Mucosa of gallbladder (tissue), 1 donor: ENCODE measurements at regions not wholly inside any gene's neighbourhood (a gene's known extent, or its start where the extent isn't known, plus 50 kb on each side); places are given as distances from the start of the nearest gene placed in this dataset.

ENCODE experiments used
- DNase-seq: peaks from one replicate; pipeline ENCODE4 v3.0.0-alpha.2; 2020; ENCODE audit warnings: low spot score
- donor health status: DM: no; HTN: no; CAD: no.

DNA sequence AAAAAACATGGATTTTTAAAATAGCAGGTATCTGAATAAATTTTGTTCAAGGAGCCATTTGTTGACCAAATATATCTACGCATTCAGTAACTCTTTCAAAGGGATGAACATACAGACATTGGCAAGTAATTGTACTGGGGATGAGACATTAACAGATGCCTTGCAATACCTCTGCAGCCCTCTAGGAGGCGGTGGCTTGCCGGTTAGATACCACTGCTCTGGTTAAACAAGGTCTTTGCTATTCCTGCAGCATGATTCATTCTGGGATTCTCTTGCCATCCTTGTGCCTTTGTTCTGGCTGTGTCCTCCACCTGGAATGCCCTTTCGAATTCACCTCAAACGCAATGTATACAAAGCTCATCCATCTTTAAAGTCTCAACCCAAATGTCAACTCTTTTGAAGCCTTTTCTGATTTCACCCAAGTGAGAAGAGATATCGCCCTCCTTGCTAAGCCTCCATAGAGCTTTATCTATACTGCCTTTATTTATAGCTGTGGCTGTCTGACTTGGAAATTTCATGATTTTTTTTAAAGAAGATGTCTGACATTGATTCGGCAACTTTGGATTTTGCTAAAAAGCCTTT is 131.0 kb upstream of the SRRM4 start:
- no peak for DNase-seq

DNA sequence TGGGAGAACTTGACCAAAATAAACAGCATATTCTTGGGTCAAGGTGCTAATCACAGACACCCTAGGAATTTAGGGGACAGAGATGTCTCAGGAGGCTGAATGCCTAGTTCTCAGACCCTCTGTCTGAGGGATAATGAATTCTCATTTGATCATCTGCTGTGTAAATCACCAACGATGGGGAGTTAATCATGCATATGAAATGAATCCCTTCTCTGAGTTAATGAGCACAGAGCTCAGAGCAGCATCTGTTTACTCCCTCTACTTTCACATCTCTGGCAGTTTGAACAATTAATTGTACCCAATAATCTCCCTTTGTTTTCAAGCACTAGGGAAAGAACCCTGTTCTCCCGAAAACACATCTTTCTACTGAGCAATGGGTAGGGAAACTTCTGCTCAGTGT is 129.4 kb upstream of the SRRM4 start:
- DNase-seq = no peak

DNA sequence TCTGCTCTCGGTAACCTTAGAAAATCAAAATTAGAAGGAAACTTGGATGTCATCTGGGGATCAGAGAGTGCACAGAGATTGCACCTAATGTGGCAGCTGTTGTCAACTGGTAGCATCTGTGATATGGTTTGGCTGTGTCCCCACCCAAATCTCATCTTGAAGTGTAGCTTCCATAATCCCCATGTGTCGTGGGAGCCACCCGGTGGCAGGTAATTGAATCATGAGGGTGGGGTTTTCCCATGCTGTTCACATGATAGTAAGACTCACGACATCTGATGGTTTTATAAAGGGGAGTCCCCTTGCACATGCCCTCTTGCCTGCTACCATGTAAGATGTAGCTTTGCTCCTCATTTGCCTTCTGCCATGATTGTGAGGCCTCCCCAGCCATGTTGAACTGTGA is 127.7 kb upstream of the SRRM4 start:
- DNase-seq = no peak

DNA sequence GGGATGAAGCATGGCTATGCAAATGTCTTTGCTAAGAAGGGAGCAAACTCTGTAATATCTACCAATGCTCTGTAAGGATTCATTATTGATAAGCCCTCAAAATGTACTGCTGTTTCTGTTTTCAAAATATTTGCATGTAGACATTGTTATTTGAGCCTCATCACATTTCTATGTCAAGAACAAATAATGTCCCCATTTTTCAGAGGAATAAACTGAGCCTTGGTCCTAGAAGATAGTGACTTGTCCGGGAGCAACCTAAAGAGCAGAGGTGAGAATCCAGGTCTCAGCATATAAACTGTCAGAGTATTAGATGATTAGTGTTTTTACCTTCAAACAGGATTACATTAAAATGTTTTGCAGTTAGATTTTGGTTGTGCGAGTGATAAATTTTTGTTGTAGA is 125.5 kb upstream of the SRRM4 start:
- no peak for DNase-seq

DNA sequence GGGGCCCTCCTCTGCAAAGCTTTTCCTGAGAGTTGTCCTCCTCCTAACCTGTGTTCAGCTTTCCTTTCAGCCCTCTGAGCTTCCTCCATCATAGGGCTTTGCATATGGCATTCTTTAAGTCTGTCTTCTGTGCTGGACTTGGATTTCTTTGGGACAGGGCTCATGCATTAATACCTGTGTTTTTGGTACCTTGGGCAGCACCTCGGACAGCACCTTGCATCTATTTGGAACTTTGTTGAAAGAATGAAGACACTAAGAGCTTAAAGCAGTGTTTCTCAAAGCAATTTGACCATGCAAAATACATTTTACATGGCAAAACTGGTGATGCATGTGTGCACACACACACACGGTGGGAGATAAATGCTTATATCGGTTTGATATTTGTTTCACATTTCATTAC is 115.0 kb upstream of the SRRM4 start:
- no peak for DNase-seq

DNA sequence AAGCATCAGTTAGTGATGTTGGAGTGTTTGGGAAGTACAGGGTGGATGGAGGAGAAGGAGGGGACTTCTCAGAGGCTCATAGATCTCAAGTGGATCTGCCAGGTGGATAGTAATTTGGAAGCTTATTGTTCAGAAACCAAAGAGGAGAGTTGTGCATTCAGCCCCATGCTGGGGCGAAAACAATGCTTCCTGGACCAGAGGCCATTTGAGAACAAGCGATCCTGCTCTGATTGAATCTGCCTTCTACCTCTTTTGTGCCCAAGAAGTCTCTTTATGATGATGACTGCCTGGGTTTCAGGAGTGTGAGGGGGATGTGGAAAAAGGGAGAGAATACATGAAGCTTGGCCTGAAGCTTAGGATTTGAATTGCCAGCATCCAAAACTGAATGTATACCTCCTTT is 110.8 kb upstream of the SRRM4 start:
- DNase-seq = no peak

DNA sequence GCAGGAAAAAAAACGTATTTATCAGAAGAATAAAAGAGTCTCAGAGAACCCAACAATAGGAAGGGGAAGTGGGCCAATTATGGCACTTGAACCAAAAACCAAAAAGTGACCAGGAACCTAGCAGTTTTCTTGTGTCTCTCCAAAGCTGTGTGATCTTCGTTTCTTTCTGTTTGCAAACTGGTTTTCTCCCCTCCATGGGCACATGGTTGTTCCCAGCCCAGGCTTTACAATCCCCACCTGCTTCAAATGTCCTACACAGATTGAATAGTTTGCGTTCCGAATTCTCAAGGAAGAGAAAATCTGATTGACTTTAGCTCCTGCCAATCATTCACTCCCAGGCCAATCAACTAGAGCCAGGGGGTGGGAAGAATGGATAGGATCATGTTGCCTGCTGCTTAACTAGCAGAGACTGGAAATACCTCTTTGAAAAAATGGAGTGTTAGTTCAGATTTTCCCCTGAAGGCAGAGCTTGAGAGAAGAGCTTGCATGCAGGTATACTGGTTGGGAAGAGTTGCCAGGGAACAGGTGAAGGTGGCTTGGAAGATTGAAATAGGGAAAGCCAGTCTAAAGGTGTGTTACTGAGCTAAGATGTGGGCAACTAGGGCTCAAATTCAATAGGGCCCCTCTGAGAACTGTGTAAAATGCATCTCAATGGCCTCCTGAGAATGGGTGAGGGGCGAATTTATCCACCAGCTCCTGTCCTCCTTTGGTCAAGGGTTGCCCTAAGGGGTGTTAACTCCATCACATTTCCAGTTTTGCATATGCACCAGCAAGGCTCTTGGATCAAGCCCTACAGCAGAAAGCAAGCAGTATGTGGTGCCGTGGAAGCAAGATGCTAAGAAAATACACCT is 106.4 kb upstream of the SRRM4 start:
- no peak for DNase-seq

DNA sequence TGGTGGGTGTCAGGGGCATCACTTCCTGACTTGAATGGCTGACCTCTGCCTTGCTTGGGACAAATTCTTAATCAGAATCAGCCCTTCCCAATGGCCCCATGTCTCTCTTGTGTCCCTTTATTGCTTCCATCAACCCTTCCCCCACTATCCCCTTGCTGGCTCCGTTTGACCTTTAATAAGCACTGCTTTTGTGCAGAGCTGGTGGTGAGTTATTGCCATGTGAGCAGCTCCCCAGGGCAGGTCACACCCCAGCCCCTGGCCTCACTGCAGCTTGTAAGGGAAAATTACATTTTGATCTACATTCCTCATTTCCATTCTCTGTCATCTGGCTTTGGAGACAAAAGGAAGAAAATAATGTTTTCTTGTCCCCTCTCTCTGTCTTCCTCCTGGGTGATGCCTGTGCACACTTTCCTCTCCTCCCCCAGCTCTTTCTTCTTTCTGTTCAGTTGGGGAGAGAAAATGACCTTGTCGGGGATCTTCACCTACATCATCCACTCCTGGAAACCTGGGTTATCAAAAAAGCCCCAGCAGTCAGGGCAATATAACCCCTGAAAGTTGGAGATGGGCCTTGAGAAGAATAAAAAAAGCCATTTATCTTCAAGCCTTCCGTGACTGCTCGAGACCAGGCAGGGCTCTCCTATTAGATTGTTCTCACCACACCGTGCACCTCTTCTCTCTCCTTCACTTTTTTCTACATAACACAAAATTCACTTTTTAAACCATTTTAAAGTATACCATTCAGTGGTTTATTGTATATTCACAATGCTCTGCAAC is 100.4 kb upstream of the SRRM4 start:
- no peak for DNase-seq

DNA sequence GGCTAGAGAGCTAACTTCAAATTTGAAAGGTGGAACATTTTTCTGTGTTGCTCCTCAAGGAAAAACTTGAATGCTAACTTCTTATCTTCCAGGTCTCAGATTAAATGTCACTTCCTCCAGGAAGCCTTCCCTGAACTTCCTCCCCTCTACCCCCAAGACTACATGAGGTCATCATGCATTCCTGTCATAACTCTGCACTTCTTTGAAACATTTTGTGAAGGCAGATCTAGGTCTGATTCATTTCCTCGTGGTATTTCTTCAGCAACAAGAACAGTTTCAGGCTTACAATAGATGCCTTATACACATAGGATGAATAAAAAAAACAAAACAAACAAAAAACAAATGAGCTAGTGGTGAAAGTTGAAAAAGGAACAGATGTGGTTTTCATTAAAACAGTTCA is 97.1 kb upstream of the SRRM4 start:
- DNase-seq = no peak

DNA sequence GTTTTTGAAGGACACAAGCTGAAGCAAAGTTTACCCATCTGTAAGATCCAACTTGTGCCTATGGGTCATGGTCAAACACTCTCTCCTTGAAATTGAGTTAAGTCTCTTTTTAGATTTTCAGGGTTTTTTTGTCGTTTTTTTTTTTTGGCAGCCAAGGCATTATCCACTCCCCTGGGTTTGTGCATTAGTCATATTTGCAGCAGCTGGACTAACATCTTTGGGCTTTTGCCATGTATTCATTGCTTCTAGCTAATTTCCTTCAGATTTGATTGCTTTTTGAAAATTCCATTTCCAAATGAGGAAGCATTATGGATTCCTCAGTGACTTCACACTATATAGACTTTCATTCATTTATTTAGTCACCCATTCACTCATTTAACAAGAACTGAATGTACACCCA is 80.3 kb upstream of the SRRM4 start:
- DNase-seq = no peak

DNA sequence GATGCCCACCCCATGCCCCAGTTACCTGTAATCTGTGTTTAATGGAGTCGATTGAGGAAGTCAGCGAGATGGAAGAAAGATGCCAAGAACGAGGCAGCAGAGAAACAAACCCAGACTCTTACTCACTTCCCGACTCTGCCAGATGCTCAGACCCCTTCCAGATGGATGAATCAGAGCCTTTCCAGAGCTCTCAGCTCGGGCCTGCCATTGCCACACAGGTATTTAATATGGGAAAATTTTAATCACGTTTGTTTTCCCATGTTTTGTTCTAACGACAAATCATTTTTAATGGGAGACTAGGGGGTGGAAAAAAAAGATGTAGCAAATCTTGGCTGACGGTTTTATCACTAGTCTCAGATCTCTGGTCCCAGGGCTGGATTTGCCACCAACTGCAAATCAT is 72.5 kb upstream of the SRRM4 start:
- DNase-seq = no peak

DNA sequence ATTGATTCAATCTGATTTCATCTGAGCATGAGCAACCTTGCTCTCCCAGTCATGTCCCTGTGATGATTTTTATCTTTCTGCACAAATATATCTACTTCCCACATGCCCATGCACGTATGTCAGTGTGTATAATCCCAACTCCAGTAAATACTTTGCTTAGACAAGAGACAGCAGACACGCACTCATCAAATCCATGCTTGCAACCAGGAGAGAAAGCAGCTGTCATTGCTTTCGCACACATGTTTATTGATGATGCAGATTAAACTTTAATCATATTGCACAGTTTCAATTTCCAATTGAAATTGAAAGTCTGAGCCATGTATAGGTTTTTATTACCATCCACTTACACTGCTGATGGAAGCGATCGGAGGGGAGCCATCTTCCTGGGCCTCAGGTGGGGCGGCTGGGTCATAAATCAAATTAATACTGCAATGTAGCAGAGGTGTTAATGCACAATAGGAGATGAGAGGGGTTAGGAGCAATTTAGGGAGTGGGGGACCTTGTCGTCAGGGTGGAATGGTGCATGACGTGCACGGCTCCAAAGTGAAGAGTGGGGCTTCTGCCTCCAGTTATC is 68.6 kb upstream of the SRRM4 start:
- no peak for DNase-seq

DNA sequence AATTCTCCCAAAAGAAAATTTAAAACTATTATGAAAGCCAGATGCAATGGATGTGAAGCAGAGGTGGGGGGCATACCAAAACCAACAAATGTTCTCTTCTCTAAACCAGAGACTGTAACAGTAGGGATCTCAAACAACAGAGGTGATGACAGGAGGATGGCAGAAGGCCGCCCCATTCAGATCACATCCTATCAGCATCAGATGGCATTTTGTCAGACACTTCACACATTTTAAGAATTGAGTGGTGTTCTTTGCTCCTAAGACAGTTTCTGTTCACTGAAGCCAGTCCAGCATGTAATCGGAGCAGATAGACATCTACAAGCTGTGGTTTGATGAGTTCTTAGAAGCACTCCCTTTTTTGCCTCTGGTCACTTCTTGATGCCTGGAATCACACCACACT is 59.6 kb upstream of the SRRM4 start:
- DNase-seq = no peak

DNA sequence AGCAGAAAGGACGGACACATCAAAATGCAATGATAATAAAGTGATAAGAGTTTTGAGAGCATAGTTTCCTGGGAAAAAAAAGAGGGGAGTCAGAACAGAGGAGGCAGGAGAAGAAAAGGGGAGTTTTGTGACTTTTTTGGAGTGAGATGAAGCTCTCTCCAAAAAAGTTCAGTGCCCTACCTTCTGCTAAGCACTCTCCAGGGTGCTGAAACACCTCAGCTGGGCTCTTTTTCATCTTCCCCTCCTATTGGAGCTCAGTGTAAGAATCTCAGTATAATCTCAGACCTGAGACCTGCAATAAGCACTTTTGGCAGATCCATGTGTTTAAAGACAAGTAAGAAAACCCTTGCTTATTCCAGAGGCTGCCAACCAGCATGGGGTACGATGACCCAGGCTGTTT is 58.9 kb upstream of the SRRM4 start:
- no peak for DNase-seq

DNA sequence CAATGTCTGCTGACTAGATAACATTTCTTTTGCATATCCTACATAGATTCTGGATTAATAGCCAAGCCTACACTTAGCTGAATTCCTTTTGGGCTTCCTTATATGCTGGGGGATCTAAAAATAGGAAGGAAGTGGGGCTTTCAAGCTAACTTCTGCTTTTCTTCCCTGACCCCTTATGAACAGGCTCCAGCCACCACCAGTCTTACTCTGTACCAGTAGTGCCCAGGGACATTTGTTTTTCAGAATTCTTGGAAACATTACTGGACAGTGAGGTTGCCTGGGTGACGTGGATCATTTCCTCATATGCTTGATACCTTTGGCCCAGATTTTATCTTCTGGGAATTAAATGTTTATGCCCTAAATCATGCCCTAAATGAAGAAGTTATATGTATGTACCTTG is 55.9 kb upstream of the SRRM4 start:
- DNase-seq = no peak

DNA sequence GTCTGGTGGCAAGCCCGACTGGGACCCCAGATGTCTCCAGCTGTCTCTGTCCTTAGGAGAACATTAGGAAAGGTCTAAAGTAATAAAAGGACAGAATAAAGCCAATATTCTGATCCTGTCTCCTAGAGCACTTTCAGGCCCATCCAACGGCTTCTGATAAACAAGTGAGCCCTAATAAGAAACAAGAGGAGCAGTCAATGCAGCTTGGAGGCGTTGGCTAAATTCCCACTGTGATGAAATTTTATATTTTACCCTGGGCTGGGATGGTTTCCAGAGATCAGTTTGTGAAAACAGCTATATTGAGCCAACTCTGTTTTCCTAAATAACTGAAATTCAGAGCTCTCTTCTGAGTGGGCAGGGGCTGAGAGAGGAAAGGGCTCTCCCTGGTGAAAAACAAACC is 55.5 kb upstream of the SRRM4 start:
- DNase-seq = no peak
